SJCRH30 (cell line): ENCODE measurements at regions not wholly inside any gene's neighbourhood (a gene's known extent, or its start where the extent isn't known, plus 50 kb on each side); places are given as distances from the start of the nearest gene placed in this dataset.
"Not testable (repeated sequence)": the region's sequence is repeated elsewhere in the genome, so short reads cannot be mapped to it uniquely, and the experiment has no call there.

Source experiments
- DNase-seq, 2 experiments: peaks; one replicate each; pipeline ENCODE4 v3.0.0-alpha.2; 2015 to 2020
- H3K27ac ChIP-seq: fragments of 250-450 bp; sonication (Bioruptor Pico); 2 replicates; pipeline ENCODE4 v1.5.1; 2020; ENCODE audit warnings: mild to moderate bottlenecking, moderate library complexity
- H3K27me3 ChIP-seq: fragments of 250-450 bp; sonication (Bioruptor Pico); 2 replicates; pipeline ENCODE4 v1.5.1; 2020; ENCODE audit warnings: mild to moderate bottlenecking, moderate library complexity
- H3K36me3 ChIP-seq: fragments of 250-450 bp; sonication (Bioruptor Pico); 2 replicates; pipeline ENCODE4 v1.5.1; 2020; ENCODE audit warnings: mild to moderate bottlenecking, moderate library complexity
- H3K4me1 ChIP-seq: fragments of 250-450 bp; sonication (Bioruptor Pico); 2 replicates; pipeline ENCODE4 v1.5.1; 2020; ENCODE audit warnings: mild to moderate bottlenecking, moderate library complexity
- H3K4me3 ChIP-seq: fragments of 250-450 bp; sonication (Bioruptor Pico); 2 replicates; pipeline ENCODE4 v1.5.1; 2020; ENCODE audit warnings: mild to moderate bottlenecking, moderate library complexity
- H3K9me3 ChIP-seq: fragments of 250-450 bp; sonication (Bioruptor Pico); replicated peaks from 2 replicates; pipeline ENCODE4 v1.5.1; 2020; ENCODE audit warnings: mild to moderate bottlenecking, moderate library complexity

GRCh38 chr5:92177926-92178487 lies 794.9 kb upstream of the ARRDC3 start:
- no peaks in the 10 kb centered on the region for H3K36me3 ChIP-seq
- no peak overlapping the region for H3K4me3 ChIP-seq
- H3K9me3 ChIP-seq: no peaks in the 10 kb centered on the region
- H3K27ac ChIP-seq: no peak overlapping the region
- H3K4me1 ChIP-seq: no peaks in the 10 kb centered on the region
- H3K27me3 ChIP-seq: no peaks in the 10 kb centered on the region
- no peak for DNase-seq

- DNase-seq: no peak
- H3K4me1 ChIP-seq: no peaks in the 10 kb centered on the region
- H3K4me3 ChIP-seq: no peak overlapping the region
- H3K27ac ChIP-seq: no peak overlapping the region
- no peaks in the 10 kb centered on the region for H3K27me3 ChIP-seq
- 0 out of 2 replicates have a peak, but pooled peaks cover 3% of the 10 kb centered on the region for H3K9me3 ChIP-seq
- no peaks in the 10 kb centered on the region for H3K36me3 ChIP-seq
These were observed 780.8 kb upstream of the ARRDC3 start for GRCh38 chr5:92163906-92164305.

DNA sequence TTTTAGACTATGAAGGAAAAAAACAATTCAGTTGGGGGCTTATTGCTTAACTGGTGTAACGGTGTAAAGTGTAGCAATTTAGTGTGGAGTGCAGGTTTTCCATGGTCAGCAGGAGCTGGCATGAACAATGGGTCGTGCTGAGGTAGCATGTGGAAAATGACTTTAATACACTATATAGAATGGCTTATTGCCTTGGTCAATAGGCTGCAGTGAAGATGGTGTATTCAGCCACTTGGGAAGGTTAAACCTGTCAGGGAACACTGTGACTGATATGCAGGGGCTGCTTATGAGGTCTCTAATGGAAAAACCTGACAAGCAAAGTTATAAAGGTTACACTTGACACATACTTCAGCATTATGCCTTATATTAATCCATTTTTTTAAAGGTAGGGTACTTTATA lies 764.7 kb upstream of the ARRDC3 start:
- no peaks in the 10 kb centered on the region for H3K4me1 ChIP-seq
- H3K4me3 ChIP-seq: no peak overlapping the region
- no peak for DNase-seq
- H3K9me3 ChIP-seq: no peaks in the 10 kb centered on the region
- no peak overlapping the region for H3K27ac ChIP-seq
- no peaks in the 10 kb centered on the region for H3K27me3 ChIP-seq
- no peaks in the 10 kb centered on the region for H3K36me3 ChIP-seq

DNA sequence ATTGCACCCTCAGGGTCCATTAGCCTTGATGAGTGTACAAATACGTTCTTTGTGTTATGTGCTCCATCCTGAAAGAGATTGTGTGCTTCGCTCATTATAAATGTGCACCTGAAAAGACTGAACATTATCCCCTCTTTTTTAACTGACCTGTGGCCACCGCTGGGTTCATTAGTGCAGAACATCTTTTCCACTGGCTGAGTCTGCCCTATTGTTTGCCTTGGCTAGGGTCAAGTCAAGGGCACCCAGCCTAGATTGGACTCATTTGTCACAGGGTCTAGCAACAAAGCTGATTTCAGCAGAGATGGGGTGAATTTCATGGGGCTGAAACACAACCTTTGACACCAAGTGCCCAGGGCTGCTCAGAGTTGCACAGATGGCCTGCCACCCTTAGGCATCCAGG lies 764.1 kb upstream of the ARRDC3 start:
- no peak overlapping the region for H3K27ac ChIP-seq
- H3K36me3 ChIP-seq: no peaks in the 10 kb centered on the region
- H3K9me3 ChIP-seq: no peaks in the 10 kb centered on the region
- no peak for DNase-seq
- H3K27me3 ChIP-seq: no peaks in the 10 kb centered on the region
- H3K4me3 ChIP-seq: no peak overlapping the region
- H3K4me1 ChIP-seq: no peaks in the 10 kb centered on the region

GRCh38 chr5:92145852-92146251 lies 762.7 kb upstream of the ARRDC3 start:
- no peaks in the 10 kb centered on the region for H3K36me3 ChIP-seq
- no peaks in the 10 kb centered on the region for H3K27me3 ChIP-seq
- H3K9me3 ChIP-seq: no peaks in the 10 kb centered on the region
- no peaks in the 10 kb centered on the region for H3K4me1 ChIP-seq
- no peak overlapping the region for H3K27ac ChIP-seq
- H3K4me3 ChIP-seq: no peak overlapping the region
- no peak for DNase-seq

- no peak for DNase-seq
- H3K27ac ChIP-seq: no peak overlapping the region
- H3K9me3 ChIP-seq: no peaks in the 10 kb centered on the region; the same call in 1 of the 2 replicates
- no peak overlapping the region for H3K4me3 ChIP-seq
- H3K27me3 ChIP-seq: no peaks in the 10 kb centered on the region
- no peaks in the 10 kb centered on the region for H3K36me3 ChIP-seq
- H3K4me1 ChIP-seq: no peaks in the 10 kb centered on the region
These were observed 761.7 kb upstream of the ARRDC3 start for GRCh38 chr5:92144824-92145223.

DNA sequence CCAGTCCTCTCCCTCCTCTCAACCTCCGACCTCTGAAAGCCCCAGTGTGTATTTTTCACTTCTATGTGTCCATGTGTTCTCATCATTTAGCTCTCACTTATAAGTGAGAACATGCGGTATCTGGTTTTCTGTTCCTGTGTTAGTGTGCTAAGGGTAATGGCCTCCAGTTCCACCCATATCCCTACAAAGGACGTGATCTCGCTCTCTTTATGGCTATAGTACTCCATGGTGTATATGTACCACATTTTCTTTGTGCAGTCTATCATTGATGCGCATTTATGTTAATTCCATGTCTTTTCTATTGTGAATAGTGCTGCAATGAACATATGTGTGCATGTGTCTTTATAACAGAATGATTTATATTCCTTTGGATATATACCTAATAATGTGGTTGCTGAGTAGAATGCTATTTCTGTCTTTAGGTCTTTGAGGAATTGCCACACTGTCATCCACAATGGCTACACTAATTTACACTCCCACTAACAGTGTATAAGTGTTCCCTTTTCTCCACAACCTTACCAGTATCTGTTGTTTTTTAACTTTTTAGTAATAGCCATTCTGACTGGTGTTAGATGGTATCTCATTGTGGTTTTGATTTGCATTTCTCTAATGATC lies 749.3 kb upstream of the ARRDC3 start:
- not testable (repeated sequence) for DNase-seq, H3K36me3 ChIP-seq, H3K4me3 ChIP-seq

GRCh38 chr5:92126182-92126581 lies 743.1 kb upstream of the ARRDC3 start:
- no peaks in the 10 kb centered on the region for H3K36me3 ChIP-seq
- no peaks in the 10 kb centered on the region for H3K9me3 ChIP-seq
- H3K27ac ChIP-seq: no peak overlapping the region
- no peak for DNase-seq
- no peak overlapping the region for H3K4me3 ChIP-seq
- H3K27me3 ChIP-seq: no peaks in the 10 kb centered on the region
- no peaks in the 10 kb centered on the region for H3K4me1 ChIP-seq

More for the DNA sequence above, 749.3 kb upstream of the ARRDC3 start:
- H3K4me1 ChIP-seq, H3K27me3 ChIP-seq, H3K9me3 ChIP-seq, H3K27ac ChIP-seq: not testable (repeated sequence)

DNA sequence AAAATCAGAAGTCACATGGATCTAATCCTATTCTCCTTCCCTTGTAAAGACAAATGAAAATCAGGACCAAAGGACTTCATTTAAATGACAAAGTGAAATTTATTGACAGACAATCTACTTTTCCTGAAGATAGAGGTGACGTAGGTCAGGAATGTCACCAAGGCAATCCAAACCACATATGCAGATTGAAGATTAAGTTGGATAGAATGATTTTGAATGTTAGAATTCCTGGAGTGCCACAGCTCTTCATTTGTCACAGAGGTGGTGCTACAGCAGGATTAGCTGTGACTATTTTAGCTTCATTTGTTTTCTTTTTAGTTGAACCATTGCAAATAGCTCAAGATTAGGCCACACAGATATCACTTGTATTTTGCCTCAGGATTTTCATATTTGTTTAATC lies 736.0 kb upstream of the ARRDC3 start:
- peaks cover 15% of the 10 kb centered on the region for H3K4me1 ChIP-seq

GRCh38 chr5:92106808-92107207 lies 723.7 kb upstream of the ARRDC3 start:
- DNase-seq: no peak
- no peak overlapping the region for H3K27ac ChIP-seq
- no peaks in the 10 kb centered on the region for H3K27me3 ChIP-seq
- H3K36me3 ChIP-seq: no peaks in the 10 kb centered on the region
- no peaks in the 10 kb centered on the region for H3K4me1 ChIP-seq
- no peaks in the 10 kb centered on the region for H3K9me3 ChIP-seq
- H3K4me3 ChIP-seq: no peak overlapping the region

More for the DNA sequence above, 736.0 kb upstream of the ARRDC3 start:
- no peaks in the 10 kb centered on the region for H3K36me3 ChIP-seq
- no peak for DNase-seq
- H3K4me3 ChIP-seq: no peak overlapping the region
- no peaks in the 10 kb centered on the region for H3K27me3 ChIP-seq
- H3K9me3 ChIP-seq: no peaks in the 10 kb centered on the region
- H3K27ac ChIP-seq: no peak overlapping the region

DNA sequence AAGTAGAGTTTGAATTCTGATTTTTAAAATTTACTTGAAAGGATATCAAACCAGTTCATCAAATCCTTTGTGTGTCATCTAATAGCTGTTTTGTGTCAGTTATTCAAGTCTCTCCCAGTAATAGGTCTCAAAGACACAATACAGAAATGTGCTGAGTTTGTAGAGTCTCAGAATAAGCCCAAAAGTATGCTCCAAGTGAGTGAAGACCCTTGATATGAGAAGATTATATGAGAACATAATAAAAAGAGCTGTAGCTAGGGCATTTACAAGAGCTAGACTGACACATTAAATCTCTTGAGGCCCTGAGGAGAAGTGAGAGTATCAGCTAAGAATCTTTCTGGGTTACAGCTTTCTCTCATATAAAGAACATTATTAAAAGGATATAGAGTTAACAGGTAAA lies 721.0 kb upstream of the ARRDC3 start:
- H3K27ac ChIP-seq: no peak overlapping the region
- H3K36me3 ChIP-seq: no peaks in the 10 kb centered on the region
- no peaks in the 10 kb centered on the region for H3K4me1 ChIP-seq
- no peaks in the 10 kb centered on the region for H3K27me3 ChIP-seq
- no peaks in the 10 kb centered on the region for H3K9me3 ChIP-seq
- DNase-seq: no peak
- H3K4me3 ChIP-seq: no peak overlapping the region

- Histone ChIP-seq H3K36me3 (no peaks in the 10 kb centered on the region), H3K9me3 (no peaks in the 10 kb centered on the region), H3K27me3 (no peaks in the 10 kb centered on the region), H3K4me1 (no peaks in the 10 kb centered on the region), H3K4me3 (no peak overlapping the region), H3K27ac (no peak overlapping the region)
- DNase-seq: no peak
These were observed 719.2 kb upstream of the ARRDC3 start for GRCh38 chr5:92102313-92102712.

DNA sequence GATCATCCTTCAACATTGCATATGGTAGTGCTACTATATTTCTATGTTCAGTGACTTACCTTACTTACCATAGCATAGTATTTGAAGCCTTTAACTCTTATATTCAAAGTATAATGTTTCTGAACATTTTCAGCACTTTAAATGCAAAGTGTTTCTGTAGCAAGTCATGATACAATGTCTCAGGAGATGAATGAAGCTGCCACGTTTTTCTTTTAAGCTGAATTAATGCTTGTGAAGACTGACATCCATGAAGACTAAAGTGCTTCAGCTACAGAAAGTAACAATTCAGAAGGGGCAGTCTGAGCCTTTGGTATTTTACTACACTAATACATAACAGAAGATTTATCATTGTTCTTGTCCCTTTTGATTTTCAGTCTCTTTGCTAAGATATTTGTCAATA lies 709.1 kb upstream of the ARRDC3 start:
- Histone ChIP-seq H3K4me3 (no peak overlapping the region), H3K9me3 (no peaks in the 10 kb centered on the region; the same call in 1 of the 2 replicates), H3K36me3 (no peaks in the 10 kb centered on the region), H3K27ac (no peak overlapping the region), H3K27me3 (no peaks in the 10 kb centered on the region), H3K4me1 (no peaks in the 10 kb centered on the region)
- no peak for DNase-seq

- Histone ChIP-seq H3K4me1 (0 out of 2 replicates have a peak, but pooled peaks cover 2% of the 10 kb centered on the region), H3K27ac (no peak overlapping the region), H3K4me3 (no peak overlapping the region), H3K27me3 (no peaks in the 10 kb centered on the region), H3K36me3 (no peaks in the 10 kb centered on the region), H3K9me3 (no peaks in the 10 kb centered on the region)
- DNase-seq: no peak
These were observed 703.1 kb upstream of the ARRDC3 start for GRCh38 chr5:92086059-92086811.

GRCh38 chr5:92081958-92082712 lies 699.0 kb upstream of the ARRDC3 start:
- no peak for DNase-seq
- H3K27me3 ChIP-seq: no peaks in the 10 kb centered on the region
- no peak overlapping the region for H3K27ac ChIP-seq
- 0 out of 2 replicates have a peak, but pooled peaks cover 2% of the 10 kb centered on the region for H3K4me1 ChIP-seq
- H3K36me3 ChIP-seq: no peaks in the 10 kb centered on the region
- H3K9me3 ChIP-seq: no peaks in the 10 kb centered on the region
- H3K4me3 ChIP-seq: no peak overlapping the region
